Adrenal gland (tissue), 9 donors: ENCODE measurements at regions not wholly inside any gene's neighbourhood (a gene's known extent, or its start where the extent isn't known, plus 50 kb on each side); places are given as distances from the start of the nearest gene placed in this dataset.

Experiments
- DNase-seq, 7 donors: peaks; one replicate each; pipeline ENCODE4 v3.0.0-alpha.2; 2019 to 2020
- H3K27ac ChIP-seq, 5 donors: fragments of 200-600 bp; sonication (generic) in 4 of 5; 1 replicate in 3 of 5; 2 replicates in 2 of 5; pipeline versions ENCODE4 v1.5.1 to v1.8.0; 2016 to 2020; ENCODE audit warnings: mild to moderate bottlenecking in 1 of 5
- H3K27me3 ChIP-seq: fragments of 200-600 bp; 2 replicates; pipeline ENCODE4 v1.8.0; 2021
- H3K36me3 ChIP-seq, 2 donors: fragments of 200-600 bp; replicated peaks in 1 of 2; 1 replicate in 1 of 2; 2 replicates in 1 of 2; pipeline versions ENCODE4 v1.5.1 to v1.8.0; 2018 to 2022
- H3K4me1 ChIP-seq, 2 donors: fragments of 200-600 bp; replicated peaks in 1 of 2; 1 replicate in 1 of 2; 2 replicates in 1 of 2; pipeline versions ENCODE4 v1.5.1 to v1.8.0; 2018 to 2021
- H3K4me3 ChIP-seq, 4 donors: fragments of 200-600 bp; sonication (generic) in 3 of 4; one replicate each; pipeline ENCODE4 v1.5.1; 2016 to 2018
- H3K9me3 ChIP-seq, 3 donors: fragments of 200-600 bp; sonication (generic) in 1 of 3; replicated peaks in 1 of 3; 1 replicate in 2 of 3; 2 replicates in 1 of 3; pipeline versions ENCODE4 v1.5.1 to v1.8.0; 2016 to 2021
- POLR2A ChIP-seq, 2 donors: fragments of 450-650 bp; IDR thresholded peaks; one replicate each; pipeline ENCODE4 v1.6.1; 2017; ENCODE audit warnings: antibody characterized with exemption in 2 of 2, mild to moderate bottlenecking in 2 of 2, moderate library complexity in 1 of 2
- WGBS, 4 donors: extraction: QIAGEN DNeasy Blood & Tissue Kit in 2 of 4; methylation state at CpG; one replicate each; pipeline versions ENCODE4 v1.1.5 to v1.1.7; 2013 to 2017; 5-methylcytosine and 5-hydroxymethylcytosine counted together
- intact Hi-C, 2 donors: fragments of 100-400 bp; cut with DNase I; formaldehyde crosslinking; loops; one replicate each; pipeline versions ENCODE4 v1.14.1 to v1.15.0; 2022 to 2023
- TF ChIP-seq, protein P1 (sequence below), 6 experiments: fragments of 450-650 bp in 4 of 6; fragments of 200-600 bp in 2 of 6; sonication (generic) in 1 of 6; IDR thresholded peaks; 1 replicate in 5 of 6; 2 replicates in 1 of 6; pipeline versions ENCODE4 v1.5.1 to v1.8.0; 2016 to 2021; ENCODE audit warnings: antibody characterized with exemption in 6 of 6, mild to moderate bottlenecking in 2 of 6, moderate library complexity in 1 of 6
- donor health status: healthy with polysubstance abuse.
- donor health status: Bipolar disorder and iron deficiency.
- donor health status: DM: yes; HTN: yes; CAD: no.
- donor health status: DM: no; HTN: no; CAD: no.
- donor health status: DM: no; HTN: no; CAD: no.

DNA sequence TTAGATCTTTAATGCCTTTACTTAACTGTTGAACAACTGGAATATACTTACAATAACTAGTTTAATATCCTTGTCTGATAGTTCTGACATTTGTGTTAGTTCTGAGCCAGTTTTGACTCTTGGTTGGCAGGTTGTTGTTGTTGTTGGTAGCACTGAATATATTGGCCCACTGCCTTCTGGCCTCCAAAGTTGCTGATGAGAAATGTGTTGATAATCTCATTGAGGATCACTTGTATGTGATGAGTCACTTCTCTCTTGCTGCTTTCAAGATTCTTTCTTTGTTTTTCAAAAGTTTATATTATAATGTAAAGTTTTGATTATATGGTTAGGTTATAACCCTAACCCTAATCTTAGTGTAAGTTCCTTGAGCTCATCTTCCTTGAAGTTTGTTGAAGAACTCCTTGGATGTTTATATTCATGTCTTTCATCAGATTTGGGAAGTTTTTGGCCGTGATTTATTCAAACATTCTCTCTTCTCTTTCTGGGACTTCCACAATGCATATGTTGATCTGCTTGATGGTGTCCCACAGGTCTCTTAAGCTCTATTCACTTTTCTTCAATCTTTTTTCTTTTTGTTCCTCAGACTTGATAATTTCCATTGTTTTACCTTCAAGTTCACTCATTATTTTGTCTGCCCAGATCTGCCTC is 149.7 kb downstream of the FGF18 start:
- H3K27ac ChIP-seq, result no peak overlapping the region
- TF ChIP-seq, protein P1, sequence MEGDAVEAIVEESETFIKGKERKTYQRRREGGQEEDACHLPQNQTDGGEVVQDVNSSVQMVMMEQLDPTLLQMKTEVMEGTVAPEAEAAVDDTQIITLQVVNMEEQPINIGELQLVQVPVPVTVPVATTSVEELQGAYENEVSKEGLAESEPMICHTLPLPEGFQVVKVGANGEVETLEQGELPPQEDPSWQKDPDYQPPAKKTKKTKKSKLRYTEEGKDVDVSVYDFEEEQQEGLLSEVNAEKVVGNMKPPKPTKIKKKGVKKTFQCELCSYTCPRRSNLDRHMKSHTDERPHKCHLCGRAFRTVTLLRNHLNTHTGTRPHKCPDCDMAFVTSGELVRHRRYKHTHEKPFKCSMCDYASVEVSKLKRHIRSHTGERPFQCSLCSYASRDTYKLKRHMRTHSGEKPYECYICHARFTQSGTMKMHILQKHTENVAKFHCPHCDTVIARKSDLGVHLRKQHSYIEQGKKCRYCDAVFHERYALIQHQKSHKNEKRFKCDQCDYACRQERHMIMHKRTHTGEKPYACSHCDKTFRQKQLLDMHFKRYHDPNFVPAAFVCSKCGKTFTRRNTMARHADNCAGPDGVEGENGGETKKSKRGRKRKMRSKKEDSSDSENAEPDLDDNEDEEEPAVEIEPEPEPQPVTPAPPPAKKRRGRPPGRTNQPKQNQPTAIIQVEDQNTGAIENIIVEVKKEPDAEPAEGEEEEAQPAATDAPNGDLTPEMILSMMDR (IDR thresholded peaks at IDR 0.05), result no peak
- no peak for TF ChIP-seq POLR2A (IDR thresholded peaks at IDR 0.05)
- 0 to 55% (median 15%) methylated on average over 1 of the region's 1 CpG for WGBS, 4 donors
- H3K9me3 ChIP-seq, result no peaks in the 10 kb centered on the region
- H3K4me3 ChIP-seq, result no peak overlapping the region
- no peaks in the 10 kb centered on the region for H3K27me3 ChIP-seq
- no peaks in the 10 kb centered on the region for H3K36me3 ChIP-seq
- no peak for DNase-seq
- intact Hi-C loops, result no loop called here
- H3K4me1 ChIP-seq, result no peaks in the 10 kb centered on the region

DNA sequence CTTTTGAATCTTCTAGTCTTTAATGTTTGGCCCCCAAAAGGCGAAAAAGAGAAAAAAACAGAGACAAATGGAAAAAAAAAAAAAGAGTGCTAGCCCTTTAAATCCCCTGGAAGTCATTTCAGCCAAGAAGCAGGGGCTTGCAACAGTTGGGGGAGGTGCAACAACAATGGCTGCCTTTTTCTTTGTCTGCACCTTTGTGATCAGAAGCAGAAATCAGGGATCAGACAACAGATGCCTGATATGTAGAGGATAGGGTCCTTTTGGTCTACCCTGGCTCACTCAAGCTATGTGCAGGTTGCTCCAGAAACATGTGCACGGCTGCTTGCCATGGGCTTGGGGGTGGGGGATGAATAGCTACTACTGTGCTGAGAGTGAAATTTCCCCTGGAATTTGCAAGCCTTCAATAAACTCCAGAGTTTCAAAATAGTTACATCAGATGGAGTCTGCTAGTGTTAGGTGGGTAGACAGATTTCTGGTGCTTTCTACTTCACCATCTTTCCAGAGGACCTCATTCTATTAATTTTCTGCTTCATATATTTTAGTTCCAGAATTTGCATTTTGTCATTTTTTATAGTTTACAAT is 150.9 kb downstream of the FGF18 start:
- 63 to 82% (median 72%) methylated on average over 2 of the region's 2 CpGs for WGBS, 4 donors
- no peaks in the 10 kb centered on the region for H3K4me1 ChIP-seq
- H3K4me3 ChIP-seq, result no peak overlapping the region
- H3K9me3 ChIP-seq, result no peaks in the 10 kb centered on the region
- intact Hi-C loops, result no loop called here
- H3K36me3 ChIP-seq, result no peaks in the 10 kb centered on the region
- H3K27me3 ChIP-seq, result no peaks in the 10 kb centered on the region
- no peak for DNase-seq
- no peak overlapping the region for H3K27ac ChIP-seq
- TF ChIP-seq POLR2A (IDR thresholded peaks at IDR 0.05), result no peak
- TF ChIP-seq, protein P1 (IDR thresholded peaks at IDR 0.05), result no peak

DNA sequence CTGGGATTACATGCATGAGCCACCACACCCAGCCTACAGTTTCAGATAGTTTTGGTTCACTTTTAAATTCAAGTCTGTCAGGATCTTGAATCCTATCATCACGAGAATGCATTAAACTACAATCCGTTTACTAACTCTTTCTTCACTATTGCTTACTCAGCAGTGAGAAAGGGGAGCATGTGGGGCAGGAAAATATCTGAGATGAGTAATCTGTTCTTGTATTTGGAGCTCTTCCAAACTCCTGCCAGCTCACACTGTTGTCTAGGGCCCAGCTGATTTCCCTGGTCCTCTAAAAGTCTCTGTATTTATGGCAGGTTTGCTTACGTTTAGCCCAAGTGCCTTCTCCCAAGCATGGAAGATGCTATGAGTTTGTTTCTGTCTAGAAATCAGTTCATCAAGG is 152.2 kb downstream of the FGF18 start:
- Histone ChIP-seq H3K9me3 (no peaks in the 10 kb centered on the region), H3K27me3 (no peaks in the 10 kb centered on the region), H3K36me3 (no peaks in the 10 kb centered on the region), H3K4me3 (no peak overlapping the region), H3K4me1 (no peaks in the 10 kb centered on the region), H3K27ac (no peak overlapping the region)
- DNase-seq, result no peak
- WGBS, 4 donors, result 28 to 43% (median 30%) methylated on average over 3 of the region's 3 CpGs
- intact Hi-C loops, result no loop called here
- TF ChIP-seq, protein P1 (IDR thresholded peaks at IDR 0.05), result no peak
- TF ChIP-seq POLR2A (IDR thresholded peaks at IDR 0.05), result no peak

DNA sequence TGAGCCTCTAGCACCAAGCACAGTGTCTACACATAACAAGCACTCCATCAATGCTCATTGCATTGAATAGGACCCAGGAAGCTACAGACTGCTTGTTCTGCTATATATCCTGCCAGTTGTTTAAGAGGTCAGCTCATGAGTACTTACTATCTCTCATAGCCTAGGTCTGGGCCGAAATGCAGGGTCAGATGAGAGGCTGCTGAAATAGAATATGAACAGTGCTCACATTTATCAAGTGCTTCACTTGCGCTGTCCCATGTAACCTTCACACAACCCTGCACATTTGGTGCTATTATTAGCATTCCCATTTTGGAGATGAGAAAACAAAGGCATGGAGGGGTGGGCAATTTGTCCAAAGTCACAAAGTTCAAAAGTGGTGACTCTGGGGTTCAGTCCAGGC is 153.6 kb downstream of the FGF18 start:
- Histone ChIP-seq H3K4me1 (no peaks in the 10 kb centered on the region), H3K27ac (no peak overlapping the region), H3K9me3 (no peaks in the 10 kb centered on the region), H3K36me3 (no peaks in the 10 kb centered on the region), H3K4me3 (no peak overlapping the region), H3K27me3 (no peaks in the 10 kb centered on the region)
- 77 to 92% (median 87%) methylated on average over 2 of the region's 2 CpGs for WGBS, 4 donors
- intact Hi-C loops, result no loop called here
- no peak for TF ChIP-seq POLR2A (IDR thresholded peaks at IDR 0.05)
- TF ChIP-seq, protein P1 (IDR thresholded peaks at IDR 0.05), result no peak
- DNase-seq, result no peak
